ENCODE measurements at regions not wholly inside any gene's neighbourhood (a gene's known extent, or its start where the extent isn't known, plus 50 kb on each side); places are given as distances from the start of the nearest gene placed in this dataset.
"Not testable (repeated sequence)": the region's sequence is repeated elsewhere in the genome, so short reads cannot be mapped to it uniquely, and the experiment has no call there.

GRCh38 chr1:95167503-95167902 is 50.3 kb downstream of the TLCD4 start:
- not testable (repeated sequence) for DNase-seq

GRCh38 chr1:95168028-95168427 is 50.9 kb downstream of the TLCD4 start:
- no peak for DNase-seq

GRCh38 chr1:95168761-95169351 is 51.7 kb downstream of the TLCD4 start:
- no peak for DNase-seq

GRCh38 chr1:95169548-95169947 is 52.4 kb downstream of the TLCD4 start:
- DNase-seq = no peak

- no peak for DNase-seq
Measured at GRCh38 chr1:95171270-95172245, 54.4 kb downstream of the TLCD4 start.

GRCh38 chr1:95176861-95177260 is 57.1 kb upstream of the RWDD3 start:
- DNase-seq = peak in 1 of 3 donors; percentile 1

- no peak for DNase-seq
Measured at GRCh38 chr1:95179205-95179986, 54.6 kb upstream of the RWDD3 start.

- no peak for DNase-seq
Measured at GRCh38 chr1:95180371-95180770, 53.6 kb upstream of the RWDD3 start.

GRCh38 chr1:95181096-95181495 is 52.9 kb upstream of the RWDD3 start:
- DNase-seq = no peak

GRCh38 chr1:95183952-95184351 is 50.1 kb upstream of the RWDD3 start:
- no peak for DNase-seq
